ENCODE measurements at regions not wholly inside any gene's neighbourhood (a gene's known extent, or its start where the extent isn't known, plus 50 kb on each side); places are given as distances from the start of the nearest gene placed in this dataset.

- TF ChIP-seq POLR2AphosphoS5 (IDR thresholded peaks at IDR 0.05; ENCODE audit: low read depth, low read length) (no peak), POLR2A (IDR thresholded peaks at IDR 0.05; ENCODE audit: borderline replicate concordance, extremely low read depth, insufficient read depth, insufficient read length) (no peak), EZH2 (IDR thresholded peaks at IDR 0.05) (no peak), EZH2phosphoT487 (IDR thresholded peaks at IDR 0.05; ENCODE audit: borderline replicate concordance) (no peak), YY1 (IDR thresholded peaks at IDR 0.05; ENCODE audit: extremely low read depth, insufficient replicate concordance, low read depth, low read length) (no peak), ZBTB33 (IDR thresholded peaks at IDR 0.05; ENCODE audit: extremely low read depth, insufficient replicate concordance, low read length) (no peak), MAX (IDR thresholded peaks at IDR 0.05) (no peak), SRF (IDR thresholded peaks at IDR 0.05; ENCODE audit: low read depth) (no peak), SP1 (IDR thresholded peaks at IDR 0.05; ENCODE audit: low read depth) (no peak), FOSL1 (IDR thresholded peaks at IDR 0.05; ENCODE audit: low read depth) (no peak)
These were observed 173.9 kb upstream of the KLF3 start (continued) for GRCh38 chr4:38489924-38490639.

- Histone ChIP-seq H2AFZ (ENCODE audit: low read depth, low read length, poor library complexity, severe bottlenecking) (no peak overlapping the region), H3K4me2 (ENCODE audit: low read length) (no peak overlapping the region), H3K9me3 (ENCODE audit: control insufficient read depth in 1 of 2, insufficient read depth in 1 of 2, low read depth in 1 of 2, low read length in 2 of 2) (no peaks in the 10 kb centered on the region), H4K20me1 (ENCODE audit: insufficient read depth) (no peaks in the 10 kb centered on the region), H3K79me2 (ENCODE audit: insufficient read depth, low read length) (no peaks in the 10 kb centered on the region), H3K27ac (ENCODE audit: low read depth, low read length) (no peak overlapping the region), H3K36me3 (ENCODE audit: control insufficient read depth in 1 of 2, insufficient read depth in 2 of 2, low read length in 2 of 2) (no peaks in the 10 kb centered on the region), H3K27me3 (ENCODE audit: insufficient read depth, low read length) (no peaks in the 10 kb centered on the region), H3K9me2 (ENCODE audit: insufficient read depth) (no peaks in the 10 kb centered on the region), H3K9ac (ENCODE audit: low read length) (no peak overlapping the region), H3K4me1 (ENCODE audit: control insufficient read depth in 1 of 2, insufficient read depth in 2 of 2, low read length in 2 of 2) (no peaks in the 10 kb centered on the region), H3K4me3 (replicated peaks in 1 of 2; ENCODE audit: low read depth in 1 of 2, low read length in 2 of 2) (no peak overlapping the region)
- DNase-seq (ENCODE audit: low read depth, low spot score) (no peak), ATAC-seq (no peak)
- ChIA-PET RAD21 (ENCODE audit: low non-redundant PET in 1 of 2, low total read pairs in 2 of 2, uncharacterized antibody in 2 of 2, unreplicated experiment in 2 of 2) (no interaction called here), CTCF (no interaction called here), POLR2A (no interaction called here)
- BruUV-seq (replicated peaks), result no TSS peak
- no peak for TF ChIP-seq POLR2A (IDR thresholded peaks at IDR 0.05; ENCODE audit: borderline replicate concordance, extremely low read depth, insufficient read depth, insufficient read length)
- TF ChIP-seq POLR2AphosphoS5 (IDR thresholded peaks at IDR 0.05; ENCODE audit: low read depth, low read length), result no peak
- no peak for TF ChIP-seq FOSL1 (IDR thresholded peaks at IDR 0.05; ENCODE audit: low read depth)
- no peak for TF ChIP-seq SP1 (IDR thresholded peaks at IDR 0.05; ENCODE audit: low read depth)
- no peak for TF ChIP-seq JUND (IDR thresholded peaks at IDR 0.05)
- TF ChIP-seq EZH2 (IDR thresholded peaks at IDR 0.05), result no peak
- TF ChIP-seq ZFX (IDR thresholded peaks at IDR 0.05), result no peak
- no peak for TF ChIP-seq TCF7L2 (IDR thresholded peaks at IDR 0.05; ENCODE audit: borderline replicate concordance, extremely low read depth, insufficient read depth, insufficient read length)
- TF ChIP-seq ATF3 (IDR thresholded peaks at IDR 0.05), result no peak
- no peak for TF ChIP-seq ZNF274 (IDR thresholded peaks at IDR 0.05; ENCODE audit: low read depth, low read length)
- no peak for TF ChIP-seq EZH2phosphoT487 (IDR thresholded peaks at IDR 0.05; ENCODE audit: borderline replicate concordance)
- TF ChIP-seq EGR1 (IDR thresholded peaks at IDR 0.05; ENCODE audit: low read depth), result no peak
- TF ChIP-seq ELF1 (IDR thresholded peaks at IDR 0.05; ENCODE audit: borderline replicate concordance, low read depth), result no peak
- TF ChIP-seq SIN3A (IDR thresholded peaks at IDR 0.05; ENCODE audit: low read depth), result no peak
- TF ChIP-seq ZBTB33 (IDR thresholded peaks at IDR 0.05; ENCODE audit: extremely low read depth, insufficient replicate concordance, low read length), result no peak
- no peak for TF ChIP-seq CBX3 (IDR thresholded peaks at IDR 0.05; ENCODE audit: low read depth)
- intact Hi-C loops (cut with micrococcal nuclease), result no loop called here
These were observed 173.1 kb upstream of the KLF3 start for GRCh38 chr4:38490753-38491446.
